ENCODE measurements at regions not wholly inside any gene's neighbourhood (a gene's known extent, or its start where the extent isn't known, plus 50 kb on each side); places are given as distances from the start of the nearest gene placed in this dataset.

DNA sequence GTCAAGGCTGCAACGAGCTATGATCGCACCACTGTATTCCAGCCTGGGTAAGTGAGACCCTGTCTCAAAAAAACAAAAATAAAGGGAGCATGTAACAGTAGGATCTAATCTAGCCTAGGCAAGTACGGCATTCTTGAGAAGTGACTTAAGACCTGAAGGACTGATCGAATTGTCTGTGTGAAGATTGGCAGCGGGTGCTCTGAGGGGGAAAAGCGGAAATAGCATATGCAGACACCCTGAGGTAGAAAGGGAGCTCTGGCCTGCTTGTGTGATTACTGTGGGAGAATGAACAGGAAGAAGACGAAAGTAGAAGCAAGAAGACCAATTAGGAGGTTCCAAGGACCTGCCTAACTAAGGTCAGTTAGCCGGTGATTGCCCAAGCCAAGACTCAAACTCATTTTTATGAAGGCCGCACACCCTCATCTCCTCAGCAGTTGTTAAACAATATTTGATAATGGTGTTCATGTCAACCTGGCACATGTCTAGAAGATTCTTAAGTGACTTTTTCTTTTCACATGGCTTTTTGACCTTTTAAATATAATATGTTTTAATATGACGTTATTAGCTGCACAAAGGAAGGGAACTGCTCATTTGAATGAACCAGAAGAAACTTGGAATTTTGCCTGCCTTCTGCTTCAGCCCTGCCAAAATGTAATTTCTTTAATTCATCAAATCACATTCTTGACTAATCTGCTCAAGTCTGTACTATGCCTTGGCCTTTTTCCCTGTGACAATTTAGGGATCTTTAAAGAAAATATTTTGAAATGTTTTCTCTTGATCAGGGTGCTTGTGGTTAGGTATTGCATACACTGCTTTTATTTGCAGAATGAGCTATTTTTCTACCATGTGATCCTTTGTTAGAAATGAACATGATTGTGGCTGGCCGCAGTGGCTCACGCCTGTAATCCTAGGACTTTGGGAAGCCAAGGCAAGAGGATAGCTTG is 289.2 kb upstream of the DMRT1 start:
- no peak for DNase-seq

DNA sequence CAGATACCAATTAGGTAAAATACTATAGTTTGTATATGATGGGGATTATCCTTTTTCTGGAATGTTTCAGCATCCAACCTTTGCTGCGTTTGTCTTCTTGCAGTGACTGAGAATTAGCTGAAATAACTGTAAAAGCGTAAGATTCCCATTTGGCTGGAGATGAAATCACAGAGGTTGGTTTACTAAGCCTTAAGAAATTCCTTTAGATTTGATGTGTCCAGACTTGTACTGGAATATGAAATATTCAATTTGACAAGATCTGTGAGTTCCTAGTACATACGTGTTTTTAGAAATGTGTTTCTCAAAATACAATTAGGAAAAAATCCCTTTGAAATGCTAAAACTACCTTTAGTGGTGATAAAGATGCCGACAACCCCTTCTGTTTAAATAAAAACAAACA is 286.0 kb upstream of the DMRT1 start:
- DNase-seq, result no peak

DNA sequence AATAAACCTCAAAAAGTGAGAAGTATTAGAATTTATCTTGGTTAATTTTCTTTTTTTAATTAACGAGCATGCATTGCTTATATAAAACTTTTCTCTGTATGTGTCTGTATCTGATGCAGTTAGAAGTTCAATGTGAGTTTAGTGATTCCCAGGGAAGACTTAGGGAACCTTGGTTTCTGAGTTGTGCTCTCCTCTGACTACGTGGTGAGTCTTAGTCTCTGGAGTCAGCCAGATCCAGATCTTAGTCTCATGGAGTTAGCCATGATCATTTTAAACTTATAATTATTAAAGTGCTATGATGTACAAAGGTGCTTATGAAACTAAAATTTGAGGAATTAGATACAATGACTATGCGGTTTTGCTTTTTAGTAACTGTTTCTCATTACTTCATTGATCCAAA is 285.3 kb upstream of the DMRT1 start:
- DNase-seq, result no peak

DNA sequence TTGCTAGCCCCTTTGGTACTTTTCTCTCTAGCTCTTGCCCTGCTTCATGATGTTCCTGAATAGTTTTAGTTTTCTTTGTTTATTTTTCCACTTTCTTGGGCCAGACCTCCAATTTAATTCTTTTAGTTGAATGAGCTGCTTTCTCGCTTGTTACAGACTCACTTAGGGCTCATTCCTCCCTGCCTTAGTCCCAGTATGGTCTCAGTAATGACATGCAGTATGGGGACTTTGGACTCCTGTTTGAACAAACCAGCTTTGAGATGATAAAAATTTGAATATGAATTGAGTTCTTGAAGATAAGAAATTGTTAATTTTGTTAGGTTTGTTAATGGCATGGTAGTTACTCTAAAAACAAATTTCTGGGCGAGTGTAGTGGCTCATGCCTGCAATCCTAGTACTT is 284.8 kb upstream of the DMRT1 start:
- DNase-seq, result no peak

DNA sequence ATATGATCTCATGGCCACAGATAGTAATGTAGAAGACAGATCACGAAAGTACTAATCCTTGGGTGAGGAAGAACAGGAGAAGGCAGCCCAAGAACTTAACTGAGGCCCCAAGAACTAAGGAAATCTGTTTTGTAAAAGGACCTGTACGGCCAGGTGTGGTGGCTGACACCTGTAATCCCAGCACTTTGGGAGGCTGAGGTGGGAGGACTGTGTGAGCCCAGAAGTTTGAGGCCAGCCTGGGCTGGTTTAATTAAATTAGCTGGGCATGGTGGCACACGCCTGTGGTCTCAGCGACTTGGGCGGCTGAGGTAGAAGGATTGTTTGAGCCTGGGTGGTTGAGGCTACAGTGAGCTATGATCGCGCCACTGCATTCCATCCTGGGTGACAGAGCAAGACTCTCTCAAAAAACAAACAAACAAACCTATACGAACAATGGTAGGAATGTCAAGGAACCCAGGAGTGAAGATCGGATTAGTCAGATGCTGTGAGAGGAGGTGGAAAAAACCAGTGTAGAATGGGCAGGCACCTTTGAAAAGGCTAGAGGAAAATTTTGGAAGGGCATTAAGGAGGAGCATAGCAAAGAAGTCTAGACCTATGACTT is 283.8 kb upstream of the DMRT1 start:
- DNase-seq, result no peak

DNA sequence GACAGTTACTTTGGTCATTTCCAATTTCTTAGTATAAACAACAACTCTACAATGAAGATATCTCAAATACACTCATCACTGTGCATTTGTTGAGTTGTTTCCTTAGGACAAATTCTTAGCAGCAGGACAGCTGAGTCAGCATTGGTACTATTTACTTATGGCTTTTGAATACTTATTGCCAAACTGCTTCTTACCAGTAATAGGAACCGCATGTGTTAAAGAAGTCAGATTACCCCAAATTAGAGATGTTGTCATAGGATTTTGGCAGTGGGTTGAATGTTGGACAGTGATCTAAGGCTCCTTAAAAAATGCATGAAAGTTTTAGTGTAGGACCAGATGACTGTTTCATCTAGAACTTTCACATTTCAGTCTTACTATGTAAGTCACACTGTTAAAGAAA is 280.1 kb upstream of the DMRT1 start:
- DNase-seq, result no peak

DNA sequence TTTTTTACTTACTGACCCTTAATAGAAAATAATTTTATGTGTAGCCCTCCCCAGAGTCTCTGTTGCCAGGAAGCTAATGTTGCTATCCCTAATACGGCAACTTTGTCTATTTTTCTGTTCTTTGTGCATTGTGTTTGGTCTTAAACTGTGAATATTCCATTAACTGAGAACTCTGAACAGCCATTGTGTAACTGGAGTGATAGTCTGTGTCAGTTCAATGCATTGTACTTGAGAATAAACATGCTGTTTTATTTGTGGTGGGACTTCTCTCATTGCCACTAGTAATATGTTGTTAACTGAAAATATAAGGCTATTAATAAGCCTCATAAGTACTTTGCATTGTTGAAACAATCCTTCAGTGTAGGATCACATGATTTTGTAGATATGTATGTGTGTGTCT is 278.3 kb upstream of the DMRT1 start:
- no peak for DNase-seq

DNA sequence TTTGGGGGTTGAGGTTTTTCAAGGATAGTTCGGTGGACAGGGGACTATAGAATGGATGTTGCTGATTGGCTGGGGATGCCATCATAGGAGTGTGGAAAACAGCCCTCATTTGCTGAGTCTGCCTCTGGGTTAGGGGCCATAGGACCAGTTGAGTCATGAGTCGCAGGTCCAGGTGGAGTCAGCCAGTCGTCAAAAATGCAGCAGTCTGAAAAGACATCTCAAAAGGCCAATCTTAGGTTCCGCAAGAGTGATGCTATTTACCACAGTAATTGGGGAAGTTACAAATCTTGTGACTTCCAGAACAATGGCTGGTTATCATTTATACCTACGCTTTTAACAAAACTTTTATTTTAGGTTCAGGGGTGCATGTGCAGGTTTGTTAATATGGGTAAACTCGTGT is 276.0 kb upstream of the DMRT1 start:
- DNase-seq, result no peak

DNA sequence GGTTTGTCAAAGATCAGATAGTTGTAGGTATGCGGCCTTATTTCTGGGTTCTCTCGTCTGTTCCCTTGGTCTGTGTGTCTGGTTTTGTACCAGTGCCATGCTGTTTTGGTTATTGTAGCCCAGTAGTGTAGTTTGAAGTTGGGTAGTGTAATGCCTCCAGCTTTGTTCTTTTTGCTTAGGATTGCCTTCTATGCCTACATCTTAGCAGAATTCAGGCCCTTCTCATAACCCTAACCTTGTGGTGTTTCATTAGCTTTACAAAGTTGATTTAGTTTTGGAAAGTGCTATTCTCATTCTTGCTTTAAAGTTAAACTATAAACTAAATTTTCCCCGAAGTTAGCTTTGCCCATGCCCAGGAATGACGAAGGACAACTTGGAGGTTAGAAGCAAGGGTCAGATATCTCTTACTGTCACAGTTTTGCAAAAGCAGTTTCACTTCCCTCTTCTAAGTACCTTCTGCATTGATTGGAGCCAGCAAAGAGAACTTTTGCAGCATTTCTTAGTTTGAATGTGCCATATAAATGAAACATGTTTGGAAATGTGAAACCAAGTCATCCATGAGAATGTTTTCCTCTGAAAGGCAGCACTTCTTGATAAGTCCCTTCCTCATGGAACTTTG is 274.3 kb upstream of the DMRT1 start:
- no peak for DNase-seq

DNA sequence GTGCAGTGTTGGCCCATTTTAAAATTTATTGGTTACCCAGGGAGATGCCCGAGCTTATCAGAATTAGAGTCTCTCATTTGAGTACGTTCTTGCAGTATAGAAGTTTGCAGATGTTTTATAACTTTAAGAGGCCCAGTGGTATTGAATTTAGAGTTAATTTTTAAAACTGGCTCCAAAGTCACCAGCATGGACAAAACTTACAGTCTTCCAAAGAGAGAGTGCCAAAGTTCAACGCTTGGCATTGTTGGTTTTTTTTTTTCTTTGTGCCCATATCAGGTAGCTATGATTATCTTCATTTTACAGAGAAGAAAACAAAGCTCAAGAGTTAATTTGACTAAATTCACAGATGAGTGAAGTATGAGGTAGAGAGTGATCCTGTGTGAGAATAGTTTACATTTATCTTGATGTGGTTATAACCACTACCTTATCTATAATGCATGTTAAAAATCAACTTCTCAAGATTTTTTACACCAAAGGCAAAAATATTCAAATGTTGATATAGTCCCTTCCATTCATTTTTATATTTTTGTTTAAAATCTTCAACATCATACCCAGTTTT is 273.7 kb upstream of the DMRT1 start:
- DNase-seq, result no peak

DNA sequence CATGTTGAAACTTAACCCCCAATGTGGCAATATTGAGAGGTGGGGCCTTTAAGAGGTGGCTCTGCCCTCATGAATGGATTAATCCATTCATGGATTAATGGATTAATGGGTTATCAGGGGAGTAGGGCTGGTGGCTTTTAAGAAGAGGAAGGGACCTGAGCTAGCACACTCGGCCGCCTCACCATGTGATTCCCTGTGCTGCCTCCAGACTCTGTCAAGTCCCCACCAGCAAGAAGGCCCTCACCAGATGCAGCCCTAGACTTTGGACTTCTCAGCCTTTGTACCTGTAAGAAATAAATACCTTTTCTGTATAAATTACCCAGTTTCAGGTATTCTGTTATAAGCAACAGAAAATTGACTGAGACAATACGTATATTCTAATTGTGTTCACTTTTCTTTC is 272.2 kb upstream of the DMRT1 start:
- no peak for DNase-seq

DNA sequence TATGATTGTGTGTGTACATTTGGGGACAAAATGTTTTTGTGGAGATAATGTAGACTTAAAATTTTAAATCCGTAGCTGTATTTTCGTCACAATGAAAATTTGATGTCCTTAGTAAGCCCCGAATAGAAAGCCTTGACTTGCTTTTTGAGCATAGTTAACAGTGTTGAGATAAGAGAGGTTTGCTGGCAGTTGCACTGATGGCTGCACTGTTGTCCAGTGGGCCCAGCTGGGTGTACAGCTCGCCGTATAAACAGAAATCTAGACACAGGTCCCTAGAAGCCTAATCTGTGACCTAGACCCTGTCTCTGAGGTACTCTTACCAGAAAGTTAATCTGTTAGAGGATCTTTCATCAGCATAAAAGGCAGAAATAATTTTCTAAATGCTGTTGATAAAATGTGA is 271.3 kb upstream of the DMRT1 start:
- DNase-seq, result no peak

DNA sequence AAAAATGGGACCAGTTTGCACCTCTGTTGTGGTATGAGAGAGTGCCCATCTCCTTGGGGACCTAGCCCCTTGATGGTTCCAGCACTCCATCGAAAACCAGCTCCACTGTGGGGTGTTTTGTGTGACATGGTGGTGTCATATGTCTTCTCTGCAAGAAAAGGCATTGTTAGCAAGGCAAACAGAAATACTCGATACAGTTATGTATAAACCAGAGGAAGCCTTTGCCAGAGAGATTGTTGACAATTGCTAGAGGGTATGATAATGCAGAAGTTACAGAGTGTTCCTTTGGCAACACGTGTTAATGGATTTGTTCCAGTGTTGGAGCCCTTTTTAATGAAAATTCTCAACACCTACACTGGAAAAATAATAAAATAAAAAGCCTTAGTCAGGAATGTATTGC is 270.4 kb upstream of the DMRT1 start:
- DNase-seq, result no peak

DNA sequence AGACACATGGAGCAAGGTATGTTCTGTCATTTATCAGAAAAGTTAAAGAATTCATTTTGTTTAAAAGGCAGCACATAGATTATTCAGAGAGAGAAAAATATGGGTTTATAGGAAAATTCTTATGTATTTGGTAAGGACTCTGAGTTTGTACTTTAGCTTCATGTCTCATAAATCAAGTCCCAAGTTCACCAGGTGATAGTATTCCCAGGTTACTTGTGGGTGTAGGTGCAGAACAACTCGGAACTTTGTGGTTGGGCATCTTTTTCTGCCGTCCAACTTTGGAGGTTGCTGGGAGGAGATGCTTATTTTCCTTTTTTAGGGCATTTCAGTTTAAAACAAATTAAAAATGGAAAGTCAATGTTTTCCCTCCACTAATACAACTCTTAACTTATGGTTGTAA is 269.8 kb upstream of the DMRT1 start:
- no peak for DNase-seq

DNA sequence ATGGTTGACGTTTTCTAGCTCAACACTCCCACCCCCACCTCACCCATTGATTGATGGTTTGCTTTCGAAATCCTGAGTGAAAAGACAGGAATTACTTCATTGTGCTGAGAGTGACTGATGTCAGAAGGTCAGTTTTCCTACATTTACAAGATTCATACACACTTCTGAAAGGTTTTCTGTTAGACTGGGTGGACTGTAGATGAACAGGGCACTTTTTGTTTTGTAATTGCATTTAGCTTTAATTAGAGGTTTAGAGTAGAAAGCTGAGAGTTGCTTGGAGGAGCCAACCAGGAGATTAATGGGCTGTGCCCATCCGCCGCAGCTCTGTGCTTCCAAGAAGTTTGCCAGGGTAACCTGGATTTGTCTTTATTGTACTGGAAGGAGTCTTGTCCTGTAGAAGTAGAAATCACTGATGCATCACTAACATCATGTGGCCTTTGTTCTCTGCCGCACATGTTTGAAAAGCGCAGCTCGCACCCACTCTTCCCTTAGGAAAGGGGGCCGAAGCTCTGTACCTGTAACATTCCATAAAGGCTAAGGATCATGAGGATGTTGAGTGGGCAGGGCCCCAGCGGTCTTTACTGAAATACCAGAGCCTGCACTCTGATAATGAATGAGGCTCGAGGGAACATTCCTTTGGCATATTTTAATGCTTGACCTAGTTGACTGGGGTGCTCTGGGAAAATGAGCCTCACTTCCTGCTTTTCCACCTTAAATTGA is 267.6 kb upstream of the DMRT1 start:
- no peak for DNase-seq

DNA sequence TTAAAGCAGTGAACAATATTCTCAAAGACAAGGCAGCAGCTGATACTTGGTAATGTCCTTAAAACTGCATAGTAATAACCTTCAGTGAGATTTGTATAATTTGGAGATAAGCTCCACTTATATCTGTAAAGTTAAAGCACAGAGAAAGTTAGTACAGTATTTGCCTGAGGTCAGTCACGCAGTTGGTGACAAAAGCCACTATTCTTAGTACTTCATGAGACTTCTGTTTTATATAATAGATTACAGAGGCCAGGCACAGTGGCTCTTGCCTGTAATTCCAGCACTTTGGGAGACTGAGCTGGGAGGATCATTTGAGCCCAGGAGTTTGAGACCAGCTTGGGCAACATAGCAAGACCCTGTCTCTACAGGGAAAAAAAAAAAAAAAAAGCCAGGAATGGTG is 266.4 kb upstream of the DMRT1 start:
- DNase-seq, result no peak

DNA sequence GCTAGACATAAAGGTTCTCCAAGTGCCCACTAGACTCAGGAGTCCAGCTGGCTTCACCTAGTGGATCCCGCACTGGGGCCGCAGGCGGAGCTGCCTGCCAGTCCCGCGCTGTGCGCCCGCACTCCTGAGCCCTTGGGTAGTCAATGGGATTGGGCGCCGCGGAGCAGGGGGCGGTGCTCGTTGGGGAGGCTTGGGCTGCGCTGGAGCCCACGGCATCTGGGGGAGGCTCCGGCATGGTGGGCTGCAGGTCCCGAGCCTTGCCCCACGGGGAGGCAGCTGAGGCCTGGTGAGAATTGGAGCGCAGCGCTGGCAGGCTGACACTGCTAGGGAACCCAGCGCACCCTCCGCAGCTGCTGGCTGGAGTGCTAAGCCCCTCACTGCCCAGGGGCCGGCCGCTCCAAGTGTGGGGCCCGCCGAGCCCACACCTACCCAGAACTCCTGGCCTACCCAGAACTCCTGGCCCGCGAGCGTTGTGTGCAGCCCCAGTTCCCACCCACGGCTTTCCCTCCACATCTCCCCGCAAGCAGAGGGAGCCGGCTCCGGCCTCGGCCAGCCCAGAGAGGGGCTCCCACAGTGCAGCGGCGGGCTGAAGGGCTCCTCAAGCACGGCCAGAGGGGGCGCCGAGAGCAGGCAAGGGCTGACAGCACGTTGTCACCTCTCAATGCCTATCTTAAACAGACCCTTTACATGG is 260.7 kb upstream of the DMRT1 start:
- DNase-seq, result no peak

DNA sequence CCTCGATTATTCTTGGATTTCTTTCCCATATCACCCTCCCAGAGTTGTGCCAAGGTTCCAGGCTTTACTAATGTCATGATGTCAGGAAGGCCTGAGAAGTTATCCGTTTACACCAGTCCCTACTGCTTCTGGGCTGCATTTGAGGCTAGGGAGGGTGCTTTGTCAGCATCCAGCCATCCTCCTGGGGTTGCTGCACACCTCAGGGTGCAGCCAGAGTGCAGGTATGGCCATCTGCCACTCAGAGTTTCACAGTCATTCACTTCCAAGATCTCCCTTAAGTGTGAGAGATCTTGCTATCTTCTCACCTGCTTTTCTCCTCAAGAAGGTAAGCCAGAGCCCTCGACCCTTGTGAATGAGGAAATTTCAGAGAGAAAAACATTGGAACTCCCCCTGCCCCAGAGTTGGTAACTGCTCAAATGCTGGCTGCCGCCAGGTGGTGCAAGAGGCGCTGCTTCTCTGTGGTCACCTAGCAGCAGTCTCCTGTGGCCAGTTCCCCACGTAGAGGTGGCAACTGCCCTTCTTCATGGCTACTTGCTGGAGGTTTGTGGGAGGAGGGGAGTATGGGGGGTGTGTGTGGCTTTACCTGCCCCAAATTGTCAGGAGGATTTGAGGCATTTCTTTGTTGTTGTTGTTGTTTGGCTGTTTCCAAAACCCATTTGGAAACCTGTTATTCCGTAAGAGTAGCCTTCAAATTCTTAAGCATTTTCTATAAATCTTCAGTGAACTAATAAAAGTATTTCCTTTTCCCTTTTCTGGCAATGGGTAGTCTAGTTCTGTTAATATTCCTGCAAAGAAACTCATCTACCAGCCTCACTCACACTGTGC is 259.6 kb upstream of the DMRT1 start:
- no peak for DNase-seq

DNA sequence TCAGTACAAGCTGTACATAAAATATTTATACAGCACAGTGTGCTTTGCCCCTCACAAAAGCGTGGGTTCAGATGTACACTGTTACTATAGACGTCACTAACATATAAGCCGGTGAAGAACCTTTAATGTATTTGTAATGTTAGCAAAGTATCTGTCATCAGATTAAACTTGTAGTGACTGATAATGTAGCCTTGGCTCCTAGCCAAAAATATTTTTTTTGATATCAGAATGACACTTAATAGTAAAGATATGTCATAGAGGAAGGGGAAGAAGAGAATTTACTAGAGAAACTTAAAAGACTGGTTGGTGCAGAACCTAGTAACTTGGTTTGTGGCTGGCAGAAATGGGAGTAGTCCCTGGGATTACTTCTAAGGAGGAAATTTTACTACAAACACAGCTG is 258.7 kb upstream of the DMRT1 start:
- DNase-seq, result no peak

DNA sequence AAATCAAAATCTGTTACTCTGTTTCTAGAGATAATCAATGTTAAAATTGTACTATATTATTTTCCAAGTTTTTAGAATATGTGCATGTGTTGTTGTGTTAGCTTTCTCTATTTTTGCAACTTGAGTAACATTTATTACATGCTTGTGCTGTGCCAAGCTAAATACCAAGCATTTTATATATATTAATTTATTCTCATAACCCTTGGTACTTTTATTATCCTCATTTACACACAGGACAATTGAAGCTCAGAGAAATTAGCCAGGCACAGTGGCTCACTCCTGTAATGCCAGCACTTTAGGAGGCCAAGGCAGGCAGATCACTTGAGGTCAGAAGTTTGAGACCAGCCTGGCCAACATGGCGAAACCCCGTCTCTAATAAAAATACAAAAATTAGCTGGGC is 254.0 kb upstream of the DMRT1 start:
- no peak for DNase-seq

DNA sequence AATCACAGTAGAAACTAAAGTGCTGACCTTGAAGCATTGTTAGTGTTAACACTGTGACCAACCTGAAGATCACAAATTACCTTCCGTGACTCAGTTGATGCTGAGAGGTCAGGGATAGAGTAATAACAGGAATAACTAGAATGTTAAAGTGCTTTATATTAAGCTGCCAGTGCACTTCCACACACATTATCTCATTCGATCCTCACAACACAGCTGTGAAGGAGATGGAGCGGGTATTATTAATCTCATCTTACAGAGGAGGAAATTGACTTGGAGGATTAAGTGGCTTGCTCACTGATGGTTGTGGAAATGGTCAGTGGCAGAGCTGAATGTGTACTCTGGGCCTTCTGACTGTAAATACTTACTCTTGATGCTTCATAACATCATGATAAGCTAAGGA is 252.5 kb upstream of the DMRT1 start:
- no peak for DNase-seq

DNA sequence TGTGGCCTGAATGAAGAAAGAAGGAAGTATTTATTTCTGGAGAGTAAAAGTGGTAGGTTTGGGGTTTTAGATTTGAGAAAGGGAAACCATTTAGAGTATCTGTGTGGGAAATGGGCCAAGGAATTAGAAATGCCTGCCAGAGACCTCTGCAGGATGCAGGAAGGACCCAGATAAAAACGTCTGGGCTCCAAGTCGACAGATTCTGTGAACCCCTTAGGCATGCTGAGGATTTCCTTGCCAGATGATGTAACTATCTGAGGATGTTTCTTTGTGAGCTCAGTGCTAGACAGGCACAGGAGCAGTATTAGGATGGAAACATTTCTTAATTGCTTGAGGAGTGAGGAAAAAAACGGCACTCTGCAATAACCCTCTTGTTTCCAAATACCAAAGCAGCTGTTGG is 251.8 kb upstream of the DMRT1 start:
- no peak for DNase-seq

Data from activated CD4-positive, alpha-beta T cell treated with anti-CD3 and anti-CD28 coated beads, Interleukin-10, Interleukin-2, amounts not matched to agents 100 ng/mL and 50 ng/mL, durations not matched to agents 16 hours and 8 hours (primary cell).